Stromal cell of bone marrow (primary cell): ENCODE measurements at regions not wholly inside any gene's neighbourhood (a gene's known extent, or its start where the extent isn't known, plus 50 kb on each side); places are given as distances from the start of the nearest gene placed in this dataset.

ENCODE experiments used
- DNase-seq: peaks from one replicate; pipeline ENCODE4 v3.0.0-alpha.2; 2012; ENCODE audit warnings: low read depth

DNA sequence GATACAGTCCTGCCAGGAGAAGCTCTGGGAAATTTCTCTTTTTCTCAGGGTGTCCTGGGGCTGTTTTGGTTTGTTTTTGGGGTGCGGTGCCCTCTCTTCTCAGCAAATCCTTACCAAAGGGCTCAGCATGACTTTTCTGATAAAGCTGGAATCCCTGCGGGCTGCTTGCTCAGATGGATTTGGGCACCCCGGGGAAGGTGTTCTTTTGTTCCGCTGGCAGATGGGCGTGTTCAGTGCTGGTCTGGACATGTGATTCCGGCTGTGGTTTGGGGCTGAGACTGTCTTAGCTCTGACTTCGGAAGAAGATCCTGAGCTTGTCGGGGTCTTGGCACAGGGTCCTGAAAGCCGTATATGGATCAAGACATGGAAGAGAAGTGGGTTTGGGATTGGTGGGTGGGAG lies 134.2 kb upstream of the SPRED2 start:
- no peak for DNase-seq

DNA sequence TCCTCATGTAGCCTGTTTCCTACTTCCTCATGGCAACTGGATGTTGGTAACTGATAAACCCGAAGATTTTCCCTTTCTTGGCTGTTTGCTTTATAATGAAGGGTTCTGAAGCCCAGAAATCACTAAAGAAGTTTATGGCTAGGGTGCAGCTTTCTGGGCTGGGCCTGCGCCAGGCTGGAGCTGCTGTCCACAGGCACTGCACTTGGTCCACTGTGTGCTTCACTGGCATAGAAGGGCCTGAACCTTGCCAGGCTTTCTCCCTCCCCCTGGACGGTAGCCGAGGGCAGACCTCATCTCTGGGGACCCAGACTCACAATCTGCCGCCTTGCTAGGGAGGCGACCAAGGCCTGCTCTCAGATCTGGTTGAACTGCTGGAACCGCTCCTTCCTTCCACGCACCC lies 133.3 kb upstream of the SPRED2 start:
- no peak for DNase-seq

DNA sequence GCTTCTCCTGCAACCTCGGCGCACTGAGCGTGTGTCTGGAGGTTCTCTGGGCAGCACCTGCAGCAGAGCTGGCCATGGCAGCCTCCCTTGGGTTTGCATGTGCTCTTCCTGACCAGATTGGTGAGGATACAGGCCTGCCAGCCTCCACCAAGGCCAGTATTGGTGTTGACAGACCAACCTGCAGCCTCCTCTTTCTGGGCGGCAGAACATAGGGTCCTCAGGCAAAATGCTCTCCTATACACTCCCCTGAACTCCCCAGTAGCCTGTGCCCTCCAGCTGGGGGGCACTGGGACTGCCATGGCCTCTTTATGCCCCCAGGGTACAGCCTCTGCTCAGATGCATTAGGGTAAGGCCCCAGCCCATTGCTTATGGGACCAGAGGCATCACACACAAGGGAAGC lies 131.9 kb upstream of the SPRED2 start:
- no peak for DNase-seq

DNA sequence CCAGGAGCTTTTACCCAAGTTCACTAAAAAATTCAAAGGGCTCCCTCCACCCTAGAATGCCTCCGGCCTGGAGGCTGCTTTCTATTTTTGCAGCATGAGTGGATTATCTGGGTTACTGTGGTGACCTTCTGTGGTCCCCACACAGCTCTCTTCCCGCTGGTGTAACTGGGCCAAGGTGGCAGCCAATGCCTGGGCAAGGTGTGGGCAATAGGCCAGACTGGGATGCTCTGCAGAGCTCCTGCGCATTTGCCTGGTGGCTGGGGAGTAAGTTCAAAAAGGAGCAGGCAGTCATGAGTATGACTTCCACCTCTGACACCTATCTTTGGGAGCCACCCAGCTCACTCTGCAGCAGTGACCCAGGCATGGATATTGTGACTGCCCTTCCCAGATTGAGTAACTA lies 130.5 kb upstream of the SPRED2 start:
- DNase-seq = no peak

DNA sequence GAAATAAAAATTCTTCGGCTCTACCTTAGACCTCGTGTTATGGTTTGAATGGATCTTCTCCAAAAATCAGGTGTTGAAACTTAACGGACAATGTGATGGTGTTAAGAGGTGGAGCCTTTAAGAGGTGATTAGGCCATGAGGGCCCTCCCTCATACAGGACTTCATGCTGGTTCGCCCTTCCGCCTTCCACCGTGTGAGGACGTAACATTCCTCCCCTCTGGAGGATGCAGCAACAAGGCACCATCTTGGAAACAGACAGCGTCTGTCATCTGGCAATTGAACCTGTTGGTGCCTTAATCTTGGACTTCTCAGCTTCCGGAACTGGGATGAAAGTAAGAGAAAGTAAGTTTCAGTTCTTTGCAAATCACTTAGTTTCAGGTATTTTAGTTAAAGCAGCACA lies 126.3 kb upstream of the SPRED2 start:
- DNase-seq = no peak

DNA sequence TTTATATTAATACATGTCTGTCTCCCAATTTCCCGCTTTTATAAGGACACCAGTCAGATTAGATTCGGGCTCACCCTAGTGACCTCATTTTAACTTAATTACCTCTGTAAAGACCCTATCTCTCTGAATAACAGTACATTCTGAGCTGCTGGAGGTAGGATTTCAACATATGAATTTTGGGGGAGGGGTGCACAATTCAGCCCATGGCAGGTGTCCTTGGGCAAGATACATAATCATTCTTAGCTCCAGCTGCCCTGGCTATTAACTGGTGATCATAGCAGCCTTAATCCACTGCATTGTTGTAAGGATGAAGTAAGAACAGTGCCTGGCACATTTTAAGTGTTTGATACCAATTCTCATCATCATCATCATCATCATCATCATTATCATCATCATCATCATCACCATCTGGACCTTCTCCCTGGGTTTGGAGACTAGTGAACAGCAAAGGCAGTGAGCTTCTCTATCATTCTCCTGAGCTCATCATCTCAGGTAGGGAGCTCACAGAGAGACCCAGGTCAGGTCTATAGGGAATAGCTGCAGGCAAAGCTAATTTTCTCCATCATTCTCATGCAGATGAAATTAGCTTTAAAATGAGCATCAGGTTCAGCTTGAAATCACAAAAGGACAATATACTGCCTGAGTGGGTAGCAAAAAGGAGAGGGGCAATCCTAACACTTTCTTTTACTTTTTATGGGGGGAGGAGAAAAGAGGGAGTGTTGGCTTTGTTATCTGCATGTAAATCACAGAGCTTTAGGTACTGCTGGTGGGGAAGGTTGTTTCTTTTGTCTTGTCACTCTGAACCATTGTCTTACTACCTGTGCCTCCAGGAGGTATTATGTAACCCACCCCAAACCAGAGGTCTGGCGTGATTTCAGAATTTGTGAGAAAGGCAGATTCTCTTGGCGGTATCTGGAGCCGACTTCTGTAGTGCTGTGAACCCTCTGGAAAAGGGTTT lies 125.5 kb upstream of the SPRED2 start:
- no peak for DNase-seq

DNA sequence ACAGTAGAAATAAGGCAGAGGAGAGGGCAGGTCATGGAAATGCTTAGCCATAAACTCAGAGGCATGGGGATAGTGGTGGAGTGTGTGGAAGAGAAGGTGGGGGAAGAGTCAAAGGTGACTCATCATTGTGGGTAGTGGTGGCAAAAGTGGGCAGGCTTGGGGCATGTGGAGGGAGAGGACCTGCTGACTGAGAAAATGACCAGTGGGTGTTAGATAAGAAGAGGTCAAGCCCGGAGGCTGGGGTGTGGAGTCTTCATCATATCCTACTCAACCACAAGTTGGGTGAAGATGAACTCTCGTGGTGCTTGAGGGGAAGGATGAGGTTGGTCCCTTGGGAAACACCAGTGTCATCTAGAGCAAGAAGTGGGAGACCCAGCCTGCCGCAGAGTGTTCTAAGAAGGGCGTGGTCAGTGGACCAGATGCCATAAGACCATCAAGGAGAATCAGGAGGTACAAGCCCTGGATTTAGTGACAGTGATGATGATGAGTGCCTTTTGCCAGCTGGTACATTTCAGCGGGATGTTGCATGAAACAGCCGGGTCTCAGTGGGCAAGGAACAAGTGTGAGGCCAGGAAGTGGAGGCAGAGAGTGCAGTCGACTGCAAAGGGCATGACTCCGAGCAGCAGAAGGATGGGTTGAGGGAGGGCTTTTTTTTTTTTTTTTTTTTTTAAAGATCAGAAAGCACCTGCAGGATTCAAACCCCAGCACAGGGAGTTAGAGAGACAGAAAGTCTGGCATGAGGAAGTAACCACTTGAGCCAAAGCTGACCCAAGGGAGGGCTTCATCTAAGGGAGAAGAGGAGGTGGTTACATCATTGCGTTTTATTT lies 122.6 kb upstream of the SPRED2 start:
- DNase-seq = peak; percentile 14

DNA sequence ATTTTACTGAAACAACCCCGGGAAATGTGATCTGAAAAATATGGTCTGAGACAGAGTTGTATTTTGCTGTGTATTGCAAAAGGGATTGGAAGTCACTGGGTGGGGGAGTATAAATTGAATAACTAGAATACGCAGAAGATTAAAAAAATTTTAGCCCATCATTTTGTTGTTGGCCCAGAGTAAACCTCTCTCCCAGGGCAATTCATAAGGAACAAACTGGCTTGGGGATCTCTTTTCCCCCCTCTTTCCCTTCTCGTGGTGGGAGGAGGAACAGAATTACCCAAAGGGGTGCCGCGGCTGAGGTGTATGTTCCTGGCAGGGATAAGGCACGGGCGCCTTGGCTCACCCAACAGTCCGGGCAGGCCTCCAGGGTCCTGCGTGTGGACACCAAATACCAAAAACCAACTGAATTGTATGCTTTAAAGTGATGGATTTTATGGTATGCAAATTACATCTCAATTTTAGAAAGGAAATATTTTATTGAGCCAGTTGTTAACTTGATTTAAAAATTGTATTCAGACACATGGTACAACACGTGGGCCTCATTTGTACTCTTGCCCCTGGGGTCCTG lies 121.2 kb upstream of the SPRED2 start:
- no peak for DNase-seq

DNA sequence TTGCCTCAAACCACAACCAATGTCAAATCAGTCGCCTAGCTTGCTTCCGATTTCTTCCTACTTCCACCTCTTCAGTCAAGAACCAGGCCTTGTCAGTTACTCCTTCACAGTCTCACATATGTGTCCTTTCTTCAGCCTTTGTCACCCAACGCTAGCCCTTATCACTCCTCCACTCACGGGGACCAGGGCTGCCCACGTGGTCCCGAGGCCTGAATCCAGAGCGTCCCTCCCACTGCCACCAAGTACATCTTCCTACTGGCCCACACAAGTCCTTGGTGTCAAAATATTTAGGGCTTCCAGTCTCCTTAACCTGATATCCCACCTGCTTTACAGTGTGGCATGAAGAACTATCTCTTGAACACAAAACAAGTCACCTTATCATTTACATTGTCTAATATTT lies 119.1 kb upstream of the SPRED2 start:
- no peak for DNase-seq

DNA sequence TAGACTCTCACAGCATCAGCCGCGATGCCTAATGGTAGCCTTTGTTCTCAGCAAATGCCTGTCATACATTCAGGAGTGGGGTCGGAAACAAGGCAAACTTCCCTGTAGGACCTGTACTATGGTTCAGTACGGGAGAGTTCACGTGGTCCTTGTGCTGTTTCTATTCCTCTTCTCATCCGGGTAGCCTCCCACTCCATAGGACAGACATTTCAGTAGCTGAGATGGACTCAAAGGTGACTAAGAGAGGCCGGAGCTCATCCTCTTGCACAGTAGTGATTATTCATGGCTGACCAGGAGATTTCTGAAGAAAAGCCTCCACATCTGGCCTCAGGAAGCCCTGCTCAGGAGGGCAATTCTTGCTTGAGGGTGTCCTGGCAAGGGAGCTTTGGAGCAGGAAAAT lies 117.8 kb upstream of the SPRED2 start:
- DNase-seq = no peak

DNA sequence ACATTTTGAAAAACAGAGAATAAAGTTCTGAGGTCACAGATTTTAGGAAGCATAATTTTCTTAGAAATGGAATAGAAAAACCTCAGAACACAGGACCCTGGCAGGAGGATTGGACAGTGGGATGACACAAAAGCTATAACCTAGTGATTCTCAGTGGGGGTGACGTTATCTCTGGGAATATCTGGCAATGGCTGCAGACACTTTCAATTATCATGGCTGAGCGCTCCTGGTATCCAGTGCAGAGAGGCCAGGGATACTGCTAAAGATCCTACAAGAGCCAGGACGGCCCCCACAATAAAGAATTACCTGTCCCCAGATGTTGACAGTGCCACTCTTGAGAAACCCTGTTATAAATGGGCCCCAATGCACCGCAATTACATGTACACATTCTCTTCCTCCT lies 117.2 kb upstream of the SPRED2 start:
- DNase-seq = no peak

DNA sequence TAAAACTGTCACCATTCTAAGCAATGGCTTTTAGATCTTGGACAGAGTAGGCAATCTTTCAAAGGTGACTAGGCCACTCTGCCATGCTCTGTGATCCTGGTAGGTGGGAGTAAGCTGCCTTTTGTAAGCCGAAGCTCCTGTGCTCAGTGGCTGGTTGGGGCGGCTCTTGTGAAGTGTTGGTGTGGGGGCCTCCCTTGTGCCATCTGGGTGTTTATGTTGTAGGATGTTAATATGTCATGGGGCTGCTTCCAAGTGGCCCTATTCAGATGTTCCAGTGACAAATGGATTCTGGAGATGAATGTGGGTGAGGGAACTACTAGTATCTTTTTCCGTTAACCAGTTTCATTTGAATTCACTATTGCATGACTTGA lies 116.8 kb upstream of the SPRED2 start:
- no peak for DNase-seq

DNA sequence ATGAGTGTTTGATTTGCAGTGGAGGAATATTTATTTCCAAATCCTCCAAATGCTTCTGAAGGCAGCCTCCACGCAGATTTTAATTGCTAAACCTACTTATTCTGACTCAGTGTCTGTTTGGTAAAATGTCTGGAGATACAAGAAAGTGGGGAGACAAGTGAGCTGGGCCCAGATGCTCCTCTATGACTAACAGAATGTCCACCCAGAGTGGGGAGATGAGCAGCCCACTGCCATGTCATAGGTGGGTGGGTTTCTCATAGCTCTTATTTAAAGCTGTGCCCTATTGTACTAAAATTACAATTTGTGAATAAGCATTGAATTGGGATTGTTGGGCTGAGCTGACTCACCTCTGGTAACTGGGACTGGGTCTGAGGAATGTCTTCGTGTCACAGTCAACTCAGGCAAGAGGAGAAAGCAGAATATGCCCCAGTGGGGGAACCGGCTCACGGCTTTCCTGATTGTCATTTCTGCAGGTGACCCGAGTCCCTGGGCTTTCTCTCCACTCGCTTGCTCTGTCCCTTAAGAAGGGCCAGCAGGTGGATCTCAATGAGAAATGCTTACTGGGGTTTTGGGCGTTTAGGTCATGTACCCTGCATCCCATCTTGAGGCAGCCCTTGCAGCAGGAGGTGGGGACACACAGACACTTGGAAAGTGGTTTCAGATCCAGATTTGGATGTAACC lies 116.3 kb upstream of the SPRED2 start:
- no peak for DNase-seq

DNA sequence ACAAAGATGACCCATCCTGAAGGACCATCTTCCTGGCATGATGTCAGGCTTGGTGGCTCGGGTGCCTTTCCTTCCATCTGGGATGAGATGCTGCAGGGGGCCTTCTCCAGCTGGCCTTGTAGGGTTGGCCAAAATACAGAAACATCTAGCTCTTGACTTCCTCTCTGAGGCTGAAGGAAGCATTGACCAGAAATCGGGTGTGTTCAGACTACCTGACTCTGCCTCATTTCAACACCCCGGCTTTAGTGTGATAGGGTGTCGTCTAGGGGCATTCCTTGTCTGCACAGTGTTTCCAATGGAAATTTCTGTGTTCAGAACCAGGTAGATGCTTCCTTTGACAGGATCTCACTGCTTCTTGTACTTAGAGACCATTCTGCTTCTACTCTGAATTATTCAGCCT lies 115.7 kb upstream of the SPRED2 start:
- DNase-seq = no peak

DNA sequence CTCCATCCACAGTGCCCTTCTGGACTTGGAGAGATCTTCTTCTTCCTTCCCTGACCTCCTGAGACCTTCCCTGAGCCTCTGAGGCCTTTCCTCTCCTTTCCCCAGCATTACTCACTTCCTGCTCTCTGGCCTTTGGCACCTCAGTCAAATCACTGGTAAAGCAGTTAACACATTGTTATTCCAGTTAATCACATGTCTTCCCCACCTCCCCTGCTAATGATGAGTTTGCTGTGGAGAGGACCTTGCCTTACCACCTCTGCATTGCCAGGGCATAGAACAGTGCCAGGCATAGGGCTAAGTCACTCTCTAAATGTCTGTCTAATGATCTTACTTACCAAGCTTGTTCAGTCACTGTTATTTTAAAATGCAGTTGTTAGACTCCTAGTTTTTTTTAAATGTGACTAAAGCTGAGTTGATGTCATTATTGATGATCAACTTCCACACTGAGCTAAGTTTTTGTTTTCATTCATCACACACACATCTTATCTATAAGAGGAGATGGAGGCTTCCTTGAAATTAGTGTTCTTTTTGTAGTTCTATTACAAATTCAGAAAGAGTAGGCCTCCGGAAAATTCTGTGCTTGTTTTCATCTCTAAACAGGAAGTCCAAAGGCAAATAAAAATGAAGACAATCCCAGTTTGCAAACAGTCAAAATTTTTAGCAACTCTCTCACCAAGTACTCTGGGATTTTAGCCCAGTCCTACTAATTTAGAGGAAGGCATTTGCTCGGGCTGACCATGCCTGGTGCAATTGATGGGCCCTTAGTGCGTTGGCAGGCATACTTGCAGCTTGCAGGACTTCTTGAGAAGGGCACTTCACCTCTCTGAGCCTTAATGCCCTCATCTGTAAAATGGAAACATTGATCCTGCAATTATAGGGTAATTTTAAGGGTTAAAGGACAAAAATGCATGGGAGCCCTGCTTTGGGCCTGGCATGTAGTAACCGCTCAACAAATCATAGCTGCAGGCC lies 113.7 kb upstream of the SPRED2 start:
- DNase-seq = peak; percentile 50

DNA sequence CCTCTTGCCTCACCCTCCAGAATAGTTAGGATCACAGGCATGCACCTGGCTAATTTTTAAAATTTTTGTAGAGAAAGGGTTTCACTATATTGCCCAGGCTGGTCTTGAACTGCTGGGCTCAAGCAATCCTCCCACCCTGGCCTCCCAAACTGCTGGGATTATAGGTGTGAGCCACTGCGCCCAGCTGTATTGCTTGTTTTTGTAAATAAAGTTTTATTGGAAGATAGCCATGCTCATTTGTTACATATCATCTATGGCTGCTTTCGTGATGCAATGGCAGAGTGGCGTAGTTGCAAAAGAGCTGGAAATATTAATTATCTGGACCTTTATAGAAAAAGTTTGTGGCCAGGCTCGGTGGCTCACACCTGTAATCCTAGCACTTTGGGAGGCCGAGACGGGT lies 109.4 kb upstream of the SPRED2 start:
- no peak for DNase-seq

DNA sequence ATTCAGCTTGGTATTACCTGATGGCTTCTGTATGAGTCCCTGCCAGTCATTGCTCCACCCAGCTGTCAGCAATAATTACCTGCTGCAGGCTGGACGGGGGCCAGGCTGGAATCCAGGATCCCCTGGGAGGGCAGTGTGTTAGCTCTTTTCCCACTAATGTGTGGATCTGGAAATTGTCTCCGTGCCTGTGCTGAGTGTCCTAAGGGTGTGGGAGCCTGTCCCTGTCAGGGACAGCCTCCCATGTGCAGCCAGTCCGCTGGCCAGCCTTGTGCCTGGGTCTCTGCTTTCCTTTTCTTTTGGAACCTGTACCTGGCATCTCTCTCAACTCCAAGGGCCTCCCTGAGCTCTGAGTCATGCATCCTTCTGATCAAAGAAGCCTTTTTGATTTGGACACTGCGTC lies 107.2 kb upstream of the SPRED2 start:
- DNase-seq = no peak

DNA sequence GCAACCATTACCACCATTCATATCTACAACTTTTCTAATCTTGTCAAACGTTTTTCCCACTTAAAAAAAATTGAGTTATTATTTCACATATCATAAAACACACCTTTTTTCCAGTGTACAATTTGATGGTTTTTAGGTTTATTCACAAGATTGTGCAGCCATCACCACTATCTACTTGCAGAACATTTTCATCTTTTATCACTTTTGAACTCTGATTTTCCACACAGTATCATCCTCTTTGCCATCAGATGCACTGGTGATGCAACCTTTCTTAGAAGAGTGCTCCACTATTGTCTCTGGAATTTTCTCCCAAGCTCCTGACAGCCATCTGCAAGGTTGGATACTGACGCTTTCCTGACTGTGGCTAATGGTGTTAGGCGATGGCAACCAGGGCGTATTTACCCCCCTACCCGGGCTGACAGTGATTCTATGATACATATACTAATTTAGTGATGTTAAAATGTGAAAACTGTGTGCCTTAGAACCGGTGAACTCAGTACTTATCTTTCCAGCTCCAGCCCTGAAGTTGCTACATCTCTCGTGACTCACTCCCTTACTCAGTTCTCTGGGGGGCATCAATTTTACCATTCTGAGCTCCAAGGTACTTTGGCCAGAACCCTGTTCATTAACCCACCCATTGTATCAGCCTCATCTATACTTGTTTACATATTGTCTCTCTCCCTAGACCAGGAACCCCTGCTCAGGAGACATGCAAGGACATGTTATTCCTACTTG lies 105.4 kb upstream of the SPRED2 start:
- peak; percentile 60 for DNase-seq

DNA sequence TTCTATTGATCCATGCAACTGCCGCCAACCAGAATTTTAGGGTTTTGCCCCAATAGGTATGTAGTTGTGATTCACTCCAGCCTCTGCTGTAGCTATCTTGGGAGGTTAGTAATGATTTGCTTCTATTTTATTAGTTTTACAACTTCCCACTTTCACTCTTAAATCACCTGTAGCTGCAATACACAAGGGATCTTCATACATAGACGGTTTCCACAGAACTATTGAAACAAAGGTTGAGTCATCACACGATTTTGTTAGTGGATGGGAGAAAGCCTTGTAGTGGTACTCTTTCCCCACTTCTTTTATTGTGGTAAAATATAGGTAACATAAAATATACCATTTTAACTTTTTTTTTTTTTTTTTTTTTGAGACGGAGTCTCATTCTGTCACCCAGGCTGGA lies 104.2 kb upstream of the SPRED2 start:
- DNase-seq = no peak

DNA sequence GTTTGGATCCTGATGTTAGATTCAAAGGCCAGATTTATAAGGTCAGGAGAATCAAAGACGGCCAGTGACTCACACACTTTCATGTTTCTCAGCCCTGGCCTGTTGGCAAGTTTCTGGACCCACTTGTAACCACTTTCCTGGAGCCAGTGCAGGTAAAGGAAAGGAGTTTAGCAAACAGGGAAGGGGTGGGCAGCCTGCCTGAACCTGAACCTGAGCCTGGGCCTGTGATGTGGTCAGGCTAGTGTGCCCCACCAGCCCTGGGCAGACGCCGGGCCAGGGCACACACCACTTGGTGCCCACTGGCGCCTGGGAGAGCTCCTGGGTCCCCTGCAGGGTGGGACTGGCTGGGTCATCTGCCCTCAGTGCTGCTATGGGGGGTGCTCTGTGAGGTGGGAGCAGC lies 100.5 kb upstream of the SPRED2 start:
- no peak for DNase-seq

DNA sequence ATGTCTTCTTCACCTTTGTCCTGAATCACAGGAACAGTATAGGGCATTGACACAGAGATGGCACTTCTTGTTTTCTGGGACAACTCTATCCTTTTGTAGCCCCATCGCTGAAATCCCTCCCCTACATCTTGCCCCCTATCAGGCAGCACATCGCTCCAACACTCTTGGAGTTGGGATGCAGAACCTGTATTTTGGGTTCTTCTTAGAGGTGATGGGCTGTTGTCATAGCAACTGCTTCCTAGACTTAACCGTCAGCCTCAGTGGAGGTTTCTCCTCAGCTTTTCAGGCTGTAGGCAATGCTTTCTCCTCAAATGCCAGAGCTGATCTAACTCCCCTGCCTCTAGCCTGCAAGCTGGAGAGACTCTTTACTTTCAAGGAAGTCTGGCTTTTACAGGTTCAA lies 99.9 kb upstream of the SPRED2 start:
- no peak for DNase-seq
